Activated CD4-positive, alpha-beta T cell treated with anti-CD3 and anti-CD28 coated beads, Interleukin-2, amount 10 ng/mL, durations not matched to agents 24 days and 14 days (primary cell): ENCODE measurements at regions not wholly inside any gene's neighbourhood (a gene's known extent, or its start where the extent isn't known, plus 50 kb on each side); places are given as distances from the start of the nearest gene placed in this dataset.
"Not testable (repeated sequence)": the region's sequence is repeated elsewhere in the genome, so short reads cannot be mapped to it uniquely, and the experiment has no call there.

Experiments used
- DNase-seq: peaks from one replicate; pipeline ENCODE4 v3.0.0; 2022
- H3K27ac Mint-ChIP-seq: one replicate; pipeline ENCODE4 v1.8.0; 2022; ENCODE audit warnings: mild to moderate bottlenecking, mixed read lengths
- H3K27me3 Mint-ChIP-seq: one replicate; pipeline ENCODE4 v1.8.0; 2022; ENCODE audit warnings: mixed read lengths
- H3K36me3 Mint-ChIP-seq: one replicate; pipeline ENCODE4 v1.8.0; 2022; ENCODE audit warnings: low read depth, mild to moderate bottlenecking, mixed read lengths
- H3K4me1 Mint-ChIP-seq: one replicate; pipeline ENCODE4 v1.8.0; 2021; ENCODE audit warnings: mixed read lengths
- H3K4me3 Mint-ChIP-seq: one replicate; pipeline ENCODE4 v1.8.0; 2022; ENCODE audit warnings: mild to moderate bottlenecking, moderate library complexity, mixed read lengths
- H3K9me3 Mint-ChIP-seq: one replicate; pipeline ENCODE4 v1.8.0; 2021; ENCODE audit warnings: mixed read lengths
- intact Hi-C: fragments of 100-400 bp; cut with micrococcal nuclease; formaldehyde crosslinking; loops from one replicate; pipeline ENCODE4 v1.15.1; 2023

- H3K4me1 Mint-ChIP-seq, H3K27me3 Mint-ChIP-seq, H3K27ac Mint-ChIP-seq, H3K4me3 Mint-ChIP-seq, intact Hi-C loops, H3K9me3 Mint-ChIP-seq, DNase-seq: not testable (repeated sequence)
- H3K36me3 Mint-ChIP-seq = peaks cover 15% of the 10 kb centered on the region
Measured at GRCh38 chr1:120465900-120466299, 51.1 kb downstream of the NBPF8 start.

- H3K36me3 Mint-ChIP-seq = peaks cover 17% of the 10 kb centered on the region
- DNase-seq, H3K27ac Mint-ChIP-seq, H3K9me3 Mint-ChIP-seq, H3K27me3 Mint-ChIP-seq, H3K4me1 Mint-ChIP-seq, H3K4me3 Mint-ChIP-seq, intact Hi-C loops: not testable (repeated sequence)
Measured at GRCh38 chr1:120477663-120478062, 62.8 kb downstream of the NBPF8 start.

- intact Hi-C loops = not testable (repeated sequence)
Measured at GRCh38 chr1:120478400-120478799, 63.6 kb downstream of the NBPF8 start.

GRCh38 chr1:120487542-120487941, 72.7 kb downstream of the NBPF8 start:
- H3K36me3 Mint-ChIP-seq = peaks cover 27% of the 10 kb centered on the region

More at GRCh38 chr1:120478400-120478799, 63.6 kb downstream of the NBPF8 start:
- not testable (repeated sequence) for H3K9me3 Mint-ChIP-seq, H3K4me3 Mint-ChIP-seq, H3K27ac Mint-ChIP-seq, H3K4me1 Mint-ChIP-seq, DNase-seq, H3K27me3 Mint-ChIP-seq
- H3K36me3 Mint-ChIP-seq = peaks cover 20% of the 10 kb centered on the region

DNA sequence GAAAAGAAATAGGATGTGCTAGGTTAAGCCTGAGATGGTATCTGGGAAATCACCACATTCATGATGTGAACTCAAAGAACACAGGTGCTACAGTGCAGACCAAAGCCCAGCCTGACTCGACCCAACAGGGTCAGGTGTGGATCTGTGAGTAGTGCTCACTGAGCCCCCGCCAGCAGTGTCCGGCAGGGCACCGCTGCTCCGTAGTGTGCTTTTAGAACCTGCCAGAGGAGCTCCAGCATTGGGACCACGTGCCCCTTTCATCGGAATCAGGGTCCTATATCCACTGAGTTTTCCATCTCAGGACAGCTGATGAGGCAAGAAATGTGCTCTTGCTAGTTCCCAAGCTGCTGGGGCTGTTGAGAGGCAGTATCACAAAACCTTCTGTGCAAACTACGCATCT, 74.4 kb downstream of the NBPF8 start:
- H3K4me3 Mint-ChIP-seq, DNase-seq, H3K27ac Mint-ChIP-seq, H3K27me3 Mint-ChIP-seq, H3K9me3 Mint-ChIP-seq, H3K4me1 Mint-ChIP-seq, intact Hi-C loops: not testable (repeated sequence)
- H3K36me3 Mint-ChIP-seq = peaks cover 26% of the 10 kb centered on the region

More at GRCh38 chr1:120487542-120487941, 72.7 kb downstream of the NBPF8 start:
- DNase-seq, H3K4me3 Mint-ChIP-seq, H3K9me3 Mint-ChIP-seq, H3K27ac Mint-ChIP-seq, H3K4me1 Mint-ChIP-seq, intact Hi-C loops, H3K27me3 Mint-ChIP-seq: not testable (repeated sequence)

GRCh38 chr1:120497145-120497544, 82.3 kb downstream of the NBPF8 start:
- DNase-seq, H3K27ac Mint-ChIP-seq, H3K4me1 Mint-ChIP-seq, H3K27me3 Mint-ChIP-seq, H3K9me3 Mint-ChIP-seq, intact Hi-C loops, H3K4me3 Mint-ChIP-seq: not testable (repeated sequence)
- peaks cover 12% of the 10 kb centered on the region for H3K36me3 Mint-ChIP-seq

DNA sequence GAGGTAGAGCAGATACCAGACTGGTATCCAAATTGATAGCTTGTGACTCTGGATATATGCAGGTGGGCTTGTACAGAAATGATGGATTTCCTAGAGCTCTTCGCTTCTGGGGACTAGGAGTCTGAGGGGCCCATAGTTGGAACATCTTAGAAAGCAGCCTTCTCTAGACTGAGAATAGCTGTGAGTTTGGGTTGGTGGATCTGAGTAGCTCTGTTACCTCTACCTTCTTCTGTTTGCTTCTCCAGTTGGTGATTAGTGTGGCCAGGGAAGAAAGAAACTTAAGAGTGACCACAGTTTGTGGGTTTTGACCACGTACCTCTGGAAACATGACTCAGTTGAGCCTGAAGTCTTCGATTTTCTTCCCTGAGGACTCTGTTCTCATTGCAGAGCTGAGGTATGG, 88.4 kb downstream of the NBPF8 start:
- H3K9me3 Mint-ChIP-seq, H3K4me3 Mint-ChIP-seq, H3K36me3 Mint-ChIP-seq, H3K4me1 Mint-ChIP-seq, DNase-seq, intact Hi-C loops, H3K27me3 Mint-ChIP-seq, H3K27ac Mint-ChIP-seq: not testable (repeated sequence)

DNA sequence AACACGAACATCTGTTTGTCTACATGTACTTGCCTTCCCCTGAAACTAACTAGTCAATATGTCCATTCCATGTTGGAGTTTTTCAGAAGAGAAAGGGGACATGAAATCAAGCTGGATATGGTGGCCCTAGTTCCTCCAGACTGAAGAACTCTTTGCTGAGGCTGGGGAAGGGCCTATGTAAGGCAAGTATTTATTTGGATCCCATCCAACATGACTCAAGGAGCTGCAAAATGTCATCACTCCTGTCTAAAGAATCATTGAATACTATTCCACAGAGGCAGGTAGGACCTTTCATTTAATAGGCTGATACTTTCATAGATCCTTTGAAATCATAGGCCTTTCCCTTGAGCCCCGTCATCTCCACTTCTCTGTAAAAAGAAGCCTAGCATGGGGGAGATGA, 91.5 kb downstream of the NBPF8 start:
- DNase-seq, H3K4me3 Mint-ChIP-seq, H3K27ac Mint-ChIP-seq, H3K36me3 Mint-ChIP-seq, H3K9me3 Mint-ChIP-seq, H3K4me1 Mint-ChIP-seq, H3K27me3 Mint-ChIP-seq, intact Hi-C loops: not testable (repeated sequence)

- H3K4me1 Mint-ChIP-seq, H3K9me3 Mint-ChIP-seq, DNase-seq, intact Hi-C loops, H3K27ac Mint-ChIP-seq, H3K27me3 Mint-ChIP-seq, H3K4me3 Mint-ChIP-seq: not testable (repeated sequence)
- H3K36me3 Mint-ChIP-seq = peaks cover 17% of the 10 kb centered on the region
Measured at GRCh38 chr1:120508351-120508750, 93.5 kb downstream of the NBPF8 start.

DNA sequence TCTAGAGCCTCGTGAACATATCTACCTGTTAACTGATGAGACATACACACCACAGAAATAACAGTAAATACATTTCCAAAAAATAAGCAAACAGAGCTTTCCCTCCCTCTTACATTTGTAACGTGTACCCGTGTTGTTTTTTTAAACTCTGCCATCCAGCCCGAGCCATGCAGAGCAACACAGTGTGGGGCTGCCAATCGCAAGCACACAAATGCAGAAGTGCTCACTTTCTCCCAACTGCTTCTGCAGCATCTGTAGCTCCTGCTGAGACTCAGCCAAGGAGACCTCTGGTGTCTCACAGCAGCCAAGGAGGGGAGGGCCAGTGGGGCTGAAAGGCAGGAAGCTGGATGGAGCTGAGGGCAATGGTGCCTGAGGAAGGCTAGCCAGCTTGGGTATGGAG, 94.4 kb downstream of the NBPF8 start:
- intact Hi-C loops, H3K27me3 Mint-ChIP-seq, DNase-seq, H3K9me3 Mint-ChIP-seq, H3K4me3 Mint-ChIP-seq, H3K4me1 Mint-ChIP-seq, H3K27ac Mint-ChIP-seq: not testable (repeated sequence)
- H3K36me3 Mint-ChIP-seq = peaks cover 17% of the 10 kb centered on the region

DNA sequence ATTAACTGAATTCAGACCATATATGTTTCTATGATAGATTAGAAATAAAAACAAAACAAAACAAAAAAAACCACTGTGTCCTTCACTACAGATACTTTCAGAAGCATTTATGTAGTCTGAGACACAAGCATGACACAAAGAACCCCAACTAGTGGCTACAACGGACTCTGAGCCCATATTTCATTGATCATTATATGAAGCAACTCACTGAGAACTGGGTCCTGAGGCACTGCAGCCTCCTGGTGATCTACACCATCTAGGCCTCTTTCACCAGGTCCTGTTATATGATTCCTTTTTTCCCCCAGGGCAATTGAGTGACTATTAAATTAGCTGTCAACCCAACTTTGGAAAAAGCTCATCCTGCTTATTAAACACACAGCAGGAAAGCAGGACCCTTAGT, 98.3 kb downstream of the NBPF8 start:
- H3K9me3 Mint-ChIP-seq, H3K27me3 Mint-ChIP-seq, H3K4me3 Mint-ChIP-seq, DNase-seq, H3K4me1 Mint-ChIP-seq, intact Hi-C loops, H3K27ac Mint-ChIP-seq: not testable (repeated sequence)
- peaks cover 20% of the 10 kb centered on the region for H3K36me3 Mint-ChIP-seq

DNA sequence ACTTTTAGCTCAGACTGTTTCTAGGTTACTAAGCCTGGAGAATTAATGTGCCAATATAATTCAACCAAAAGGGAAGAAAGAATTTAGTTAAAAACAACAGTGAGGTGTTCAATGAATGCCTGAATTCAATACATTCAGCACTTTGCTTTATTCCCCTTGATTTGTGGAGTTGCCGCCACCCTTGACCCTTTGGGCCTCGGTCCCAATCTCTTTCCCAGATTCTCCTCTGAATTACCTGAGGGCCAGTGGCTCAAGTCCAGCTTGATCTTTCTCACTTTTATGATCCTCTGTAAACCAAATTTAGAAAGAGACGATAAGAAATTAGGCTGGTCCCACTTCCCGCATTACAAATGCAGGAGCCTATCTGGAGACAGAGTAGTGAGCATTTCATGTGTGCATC, 98.7 kb downstream of the NBPF8 start:
- DNase-seq, H3K4me3 Mint-ChIP-seq, H3K27ac Mint-ChIP-seq, H3K9me3 Mint-ChIP-seq, H3K4me1 Mint-ChIP-seq, H3K27me3 Mint-ChIP-seq, intact Hi-C loops: not testable (repeated sequence)
- peaks cover 20% of the 10 kb centered on the region for H3K36me3 Mint-ChIP-seq

DNA sequence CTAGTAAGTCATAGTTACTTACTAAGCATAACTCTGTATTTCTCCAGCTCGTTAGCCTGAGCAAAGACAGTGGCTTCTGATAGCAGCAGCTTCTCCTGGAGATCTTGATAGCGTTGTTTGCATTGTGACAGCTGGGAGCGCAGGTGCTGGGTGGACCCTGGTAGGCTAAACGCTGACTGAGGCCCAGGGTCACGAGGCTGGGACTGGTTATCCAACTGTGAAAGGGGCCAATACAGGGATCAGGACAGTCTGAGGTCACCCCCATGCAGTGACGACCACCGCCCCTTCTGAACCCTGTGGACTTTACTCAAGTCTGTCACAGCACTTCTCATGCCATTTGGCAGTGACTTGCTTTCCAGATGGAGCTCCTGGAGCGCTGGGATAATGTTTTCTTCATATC, 104.4 kb downstream of the NBPF8 start:
- H3K36me3 Mint-ChIP-seq, H3K27ac Mint-ChIP-seq, DNase-seq, H3K9me3 Mint-ChIP-seq, H3K4me1 Mint-ChIP-seq, intact Hi-C loops, H3K27me3 Mint-ChIP-seq, H3K4me3 Mint-ChIP-seq: not testable (repeated sequence)

DNA sequence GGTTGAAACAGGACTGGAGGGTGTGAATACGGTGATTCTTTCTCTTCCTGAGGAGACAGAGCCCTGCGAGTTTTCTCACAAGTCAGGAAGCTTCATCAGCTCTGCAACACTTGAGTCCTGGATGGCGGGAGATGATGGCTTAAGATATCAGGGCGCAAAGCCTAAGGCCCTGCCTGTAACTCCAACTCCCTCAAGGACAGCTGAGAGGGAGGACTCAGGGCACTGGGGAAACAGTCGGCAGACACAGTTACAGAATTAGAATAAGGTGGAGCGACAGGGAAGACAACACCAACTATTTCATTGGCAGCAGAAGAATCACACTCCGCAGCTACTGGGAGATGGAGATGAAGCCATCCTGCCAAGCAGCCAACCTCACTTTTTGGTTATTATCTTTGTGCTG, 109.6 kb downstream of the NBPF8 start:
- H3K4me1 Mint-ChIP-seq, intact Hi-C loops, H3K4me3 Mint-ChIP-seq: not testable (repeated sequence)

DNA sequence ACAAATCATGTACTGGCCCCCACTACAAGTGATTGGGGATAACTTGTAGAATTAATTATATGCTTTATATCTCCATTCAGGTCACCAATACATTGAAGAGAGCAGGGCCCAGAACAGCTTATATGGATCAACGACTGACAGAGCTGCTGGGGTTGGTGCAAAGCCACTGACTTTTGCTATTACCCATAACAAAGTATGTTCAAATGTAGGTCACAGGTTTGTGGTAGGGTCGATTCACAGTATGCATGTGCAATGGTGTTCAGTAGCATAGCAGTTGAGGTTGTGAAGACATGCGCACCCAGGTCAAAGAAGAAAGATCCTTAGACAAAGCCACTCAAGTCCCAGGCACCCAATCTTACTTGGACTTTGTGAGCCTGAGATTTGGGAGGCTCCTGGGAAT, 110.6 kb downstream of the NBPF8 start:
- H3K9me3 Mint-ChIP-seq, H3K4me1 Mint-ChIP-seq, H3K27ac Mint-ChIP-seq, H3K4me3 Mint-ChIP-seq, H3K27me3 Mint-ChIP-seq, intact Hi-C loops, H3K36me3 Mint-ChIP-seq, DNase-seq: not testable (repeated sequence)

More for the DNA sequence above, 109.6 kb downstream of the NBPF8 start:
- not testable (repeated sequence) for H3K36me3 Mint-ChIP-seq, DNase-seq, H3K9me3 Mint-ChIP-seq, H3K27ac Mint-ChIP-seq, H3K27me3 Mint-ChIP-seq
